Right renal pelvis (tissue), 4 donors: ENCODE measurements at regions not wholly inside any gene's neighbourhood (a gene's known extent, or its start where the extent isn't known, plus 50 kb on each side); places are given as distances from the start of the nearest gene placed in this dataset.

Experiments used
- DNase-seq, 4 donors: peaks; one replicate each; pipeline ENCODE4 v3.0.0-alpha.2; 2013; ENCODE audit warnings: low read depth in 4 of 4, low spot score in 3 of 4, missing footprints in 1 of 4

- DNase-seq: no peak
Measured at GRCh38 chr9:87816036-87816435, 66.6 kb upstream of the SPATA31E1 start.

- no peak for DNase-seq
Measured at GRCh38 chr9:87818308-87818707, 64.4 kb upstream of the SPATA31E1 start.

GRCh38 chr9:87824216-87824875 is 58.3 kb upstream of the SPATA31E1 start:
- DNase-seq: no peak

- no peak for DNase-seq
Measured at GRCh38 chr9:87824886-87825285, 57.8 kb upstream of the SPATA31E1 start.

- DNase-seq: no peak
Measured at GRCh38 chr9:87826331-87826730, 56.3 kb upstream of the SPATA31E1 start.

- DNase-seq: no peak
Measured at GRCh38 chr9:87827341-87827740, 55.3 kb upstream of the SPATA31E1 start.

- no peak for DNase-seq
Measured at GRCh38 chr9:87829756-87830155, 52.9 kb upstream of the SPATA31E1 start.

GRCh38 chr9:87830446-87830845 is 52.2 kb upstream of the SPATA31E1 start:
- DNase-seq: no peak

- no peak for DNase-seq
Measured at GRCh38 chr9:87831159-87831558, 51.5 kb upstream of the SPATA31E1 start.
